ENCODE measurements at regions not wholly inside any gene's neighbourhood (a gene's known extent, or its start where the extent isn't known, plus 50 kb on each side); places are given as distances from the start of the nearest gene placed in this dataset.

DNA sequence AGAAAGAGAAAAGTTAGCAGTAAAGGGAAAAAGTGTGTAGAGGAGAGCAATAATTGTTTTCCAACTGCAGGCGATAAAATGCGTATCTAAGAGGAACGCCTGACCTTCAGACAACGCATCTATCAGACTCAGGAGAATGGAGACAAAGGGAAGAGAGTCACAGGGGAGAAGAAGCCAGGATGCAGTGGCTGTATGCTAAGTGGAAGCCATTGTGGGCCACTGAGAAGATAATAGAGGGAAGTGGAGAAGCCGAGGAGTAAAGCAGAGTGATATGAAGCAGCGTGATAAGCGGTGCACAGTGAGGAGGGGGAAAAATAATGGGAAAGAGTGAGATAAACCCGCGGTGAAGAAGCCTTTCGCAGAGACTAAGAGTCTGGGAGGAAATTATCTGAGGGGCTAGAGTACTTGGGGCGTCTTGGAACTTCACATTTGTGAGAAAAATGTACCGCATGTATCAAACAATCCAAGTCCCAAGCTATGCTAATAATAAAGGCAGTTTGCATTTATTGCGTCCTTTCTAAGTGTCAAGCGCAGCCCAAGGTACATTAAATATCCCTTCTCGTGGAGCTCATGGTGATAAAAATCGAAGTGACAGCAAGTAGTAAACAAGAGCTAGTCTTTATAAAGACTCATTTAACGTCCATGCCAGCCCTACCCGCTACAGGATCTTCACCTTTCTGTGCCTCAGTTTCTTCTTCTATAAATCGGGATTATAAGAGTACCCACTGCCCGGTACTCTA lies 259.8 kb upstream of the PROX1 start:
- Mint-ChIP-seq H3K36me3 (ENCODE audit: low read depth) (no peaks in the 10 kb centered on the region), H3K9me3 (peaks cover 16% of the 10 kb centered on the region), H3K27ac (no peak overlapping the region), H3K4me3 (no peak overlapping the region), H3K27me3 (peaks cover 2% of the 10 kb centered on the region), H3K4me1 (no peaks in the 10 kb centered on the region)
- no peak for DNase-seq
- no peak for ATAC-seq

GRCh38 chr1:213728593-213729536 lies 258.9 kb upstream of the PROX1 start:
- Mint-ChIP-seq H3K27ac (no peak overlapping the region), H3K4me3 (no peak overlapping the region), H3K27me3 (peaks cover 2% of the 10 kb centered on the region), H3K9me3 (peaks cover 16% of the 10 kb centered on the region), H3K4me1 (no peaks in the 10 kb centered on the region), H3K36me3 (ENCODE audit: low read depth) (no peaks in the 10 kb centered on the region)
- no peak for ATAC-seq
- DNase-seq = no peak

GRCh38 chr1:213733705-213734104 lies 254.1 kb upstream of the PROX1 start:
- Mint-ChIP-seq H3K4me3 (no peak overlapping the region), H3K4me1 (no peaks in the 10 kb centered on the region), H3K27ac (no peak overlapping the region), H3K36me3 (ENCODE audit: low read depth) (no peaks in the 10 kb centered on the region), H3K27me3 (no peaks in the 10 kb centered on the region), H3K9me3 (peaks cover 16% of the 10 kb centered on the region)
- ATAC-seq (no peak), DNase-seq (no peak)

- no peak for ATAC-seq
Measured at GRCh38 chr1:213737398-213738035, 250.3 kb upstream of the PROX1 start.

DNA sequence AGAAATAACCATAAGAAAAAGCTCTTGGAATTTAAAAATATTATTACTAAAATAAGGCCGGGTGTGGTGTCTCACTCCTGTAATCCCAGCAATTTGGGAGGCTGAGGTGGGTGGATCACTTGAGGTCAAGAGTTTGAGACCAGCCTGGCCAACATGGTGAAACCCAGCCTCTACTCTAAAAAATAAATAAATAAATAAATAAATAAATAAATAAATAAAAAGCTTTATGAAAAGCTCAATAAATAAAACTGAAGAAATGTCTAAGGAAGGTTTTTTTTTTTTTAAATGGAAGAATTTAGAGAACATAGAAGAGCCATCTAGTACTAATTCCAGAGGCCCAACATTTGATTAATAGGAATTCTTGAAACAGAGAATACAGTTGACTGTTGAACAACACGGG lies 249.1 kb upstream of the PROX1 start:
- no peaks in the 10 kb centered on the region for H3K36me3 Mint-ChIP-seq (ENCODE audit: low read depth)
- peaks cover 4% of the 10 kb centered on the region for H3K9me3 Mint-ChIP-seq
- no peak for ATAC-seq
- no peaks in the 10 kb centered on the region for H3K4me1 Mint-ChIP-seq
- DNase-seq = no peak
- no peaks in the 10 kb centered on the region for H3K27me3 Mint-ChIP-seq
- H3K27ac Mint-ChIP-seq = no peak overlapping the region
- no peak overlapping the region for H3K4me3 Mint-ChIP-seq

More at GRCh38 chr1:213737398-213738035, 250.3 kb upstream of the PROX1 start:
- no peak overlapping the region for H3K27ac Mint-ChIP-seq
- no peak for DNase-seq
- no peak overlapping the region for H3K4me3 Mint-ChIP-seq
- H3K9me3 Mint-ChIP-seq = peaks cover 3% of the 10 kb centered on the region
- H3K36me3 Mint-ChIP-seq (ENCODE audit: low read depth) = no peaks in the 10 kb centered on the region
- H3K4me1 Mint-ChIP-seq = no peaks in the 10 kb centered on the region
- no peaks in the 10 kb centered on the region for H3K27me3 Mint-ChIP-seq

DNA sequence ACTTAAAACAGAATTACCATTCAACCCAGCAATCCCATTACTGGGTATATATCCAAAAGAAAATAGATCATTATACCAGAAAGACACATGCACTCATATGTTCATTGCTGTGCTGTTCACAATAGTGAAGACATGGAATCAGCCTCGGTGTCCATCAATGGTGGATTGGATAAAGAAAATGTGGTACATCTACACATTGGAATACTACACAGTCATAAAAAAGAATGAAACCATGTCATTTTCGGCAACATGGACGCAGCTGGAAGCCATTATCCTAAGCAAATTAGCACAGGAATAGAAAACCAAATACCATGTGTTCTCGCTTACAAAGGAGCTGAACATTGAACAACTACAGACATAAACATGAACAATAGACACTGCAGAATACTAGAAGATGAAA lies 244.8 kb upstream of the PROX1 start:
- ATAC-seq (no peak), DNase-seq (no peak)
- Mint-ChIP-seq H3K27ac (no peak overlapping the region), H3K9me3 (peaks cover 4% of the 10 kb centered on the region), H3K4me1 (no peaks in the 10 kb centered on the region), H3K27me3 (no peaks in the 10 kb centered on the region), H3K4me3 (no peak overlapping the region), H3K36me3 (ENCODE audit: low read depth) (no peaks in the 10 kb centered on the region)

DNA sequence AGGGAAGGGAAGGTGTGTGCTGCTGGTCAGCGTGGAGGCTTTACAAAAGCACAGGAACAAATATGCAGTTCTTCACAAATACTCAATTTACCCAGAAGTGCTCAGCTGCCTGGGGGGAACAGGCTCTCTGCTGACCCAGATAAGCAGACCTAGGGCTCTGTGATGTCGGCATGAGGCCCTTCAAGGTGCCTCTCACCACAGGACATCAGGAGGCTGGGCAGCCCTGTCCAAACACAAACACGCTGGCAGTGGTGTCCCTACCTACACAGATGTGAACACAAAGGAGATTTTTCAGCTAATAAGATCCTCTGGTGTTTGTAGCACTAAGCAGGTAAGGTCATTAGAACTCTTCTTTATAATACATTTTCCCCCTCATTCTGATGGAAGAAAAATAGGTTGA lies 243.0 kb upstream of the PROX1 start:
- no peak overlapping the region for H3K27ac Mint-ChIP-seq
- H3K36me3 Mint-ChIP-seq (ENCODE audit: low read depth) = no peaks in the 10 kb centered on the region
- no peak for ATAC-seq
- no peaks in the 10 kb centered on the region for H3K27me3 Mint-ChIP-seq
- H3K4me1 Mint-ChIP-seq = no peaks in the 10 kb centered on the region
- H3K4me3 Mint-ChIP-seq = no peak overlapping the region
- no peak for DNase-seq
- H3K9me3 Mint-ChIP-seq = peaks cover 4% of the 10 kb centered on the region

- no peak overlapping the region for H3K4me3 Mint-ChIP-seq
- peaks cover 4% of the 10 kb centered on the region for H3K9me3 Mint-ChIP-seq
- H3K27me3 Mint-ChIP-seq = no peaks in the 10 kb centered on the region
- H3K36me3 Mint-ChIP-seq (ENCODE audit: low read depth) = no peaks in the 10 kb centered on the region
- ATAC-seq = no peak
- H3K27ac Mint-ChIP-seq = no peak overlapping the region
- no peaks in the 10 kb centered on the region for H3K4me1 Mint-ChIP-seq
- DNase-seq = no peak
Measured at GRCh38 chr1:213745451-213745850, 242.3 kb upstream of the PROX1 start.

GRCh38 chr1:213749558-213749957 lies 238.2 kb upstream of the PROX1 start:
- H3K27me3 Mint-ChIP-seq = no peaks in the 10 kb centered on the region

GRCh38 chr1:213750231-213751063 lies 237.3 kb upstream of the PROX1 start:
- Mint-ChIP-seq H3K4me3 (no peak overlapping the region), H3K9me3 (no peaks in the 10 kb centered on the region), H3K27ac (no peak overlapping the region), H3K36me3 (ENCODE audit: low read depth) (no peaks in the 10 kb centered on the region), H3K27me3 (no peaks in the 10 kb centered on the region), H3K4me1 (no peaks in the 10 kb centered on the region)
- ATAC-seq (no peak), DNase-seq (no peak)

More at GRCh38 chr1:213749558-213749957, 238.2 kb upstream of the PROX1 start:
- DNase-seq = no peak
- Mint-ChIP-seq H3K9me3 (no peaks in the 10 kb centered on the region), H3K36me3 (ENCODE audit: low read depth) (no peaks in the 10 kb centered on the region), H3K4me1 (no peaks in the 10 kb centered on the region), H3K4me3 (no peak overlapping the region), H3K27ac (no peak overlapping the region)
- ATAC-seq = no peak

- Mint-ChIP-seq H3K27me3 (no peaks in the 10 kb centered on the region), H3K36me3 (ENCODE audit: low read depth) (no peaks in the 10 kb centered on the region), H3K4me3 (no peak overlapping the region), H3K9me3 (no peaks in the 10 kb centered on the region), H3K4me1 (no peaks in the 10 kb centered on the region), H3K27ac (no peak overlapping the region)
- no peak for DNase-seq
- ATAC-seq = no peak
Measured at GRCh38 chr1:213751064-213751397, 236.7 kb upstream of the PROX1 start.

DNA sequence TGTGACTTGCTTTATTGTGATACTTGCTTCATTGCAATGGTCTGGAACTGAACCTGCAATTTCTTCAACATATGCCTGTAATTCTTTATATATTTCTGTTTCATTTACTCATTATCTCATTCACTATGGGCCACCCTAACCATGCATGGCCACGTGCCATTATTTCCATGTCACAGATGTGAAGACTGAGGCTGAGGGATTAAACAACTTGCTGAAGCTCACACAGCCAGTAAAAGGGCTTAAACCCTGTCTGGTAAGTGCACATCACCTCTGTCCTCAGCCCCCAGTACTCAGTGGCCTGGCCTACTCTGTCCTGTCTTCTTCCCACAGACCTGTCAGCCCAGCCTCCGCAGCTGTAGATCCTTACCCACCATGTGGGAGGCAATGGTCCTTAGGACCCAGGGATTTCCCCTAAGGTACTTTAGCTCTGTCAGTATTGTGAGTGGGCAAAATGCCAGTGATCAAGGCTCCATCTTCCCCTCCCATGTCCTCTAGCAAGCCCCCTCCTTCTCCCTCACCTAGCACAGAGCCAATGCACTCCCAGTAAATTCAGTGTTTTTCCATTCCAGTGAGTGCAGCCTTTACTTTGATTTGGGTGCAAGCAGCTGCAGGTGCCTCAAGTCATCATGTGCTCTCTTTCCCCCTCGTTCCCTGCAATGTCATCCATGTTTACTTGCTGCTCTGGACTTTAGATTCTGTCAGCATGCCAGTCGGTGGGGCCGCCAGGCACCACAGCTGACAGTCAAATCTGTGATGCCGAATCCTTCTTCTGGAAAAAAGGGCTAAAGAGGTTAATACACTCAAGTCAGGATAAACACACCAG lies 228.2 kb upstream of the PROX1 start:
- ATAC-seq = no peak
- Mint-ChIP-seq H3K4me3 (no peak overlapping the region), H3K36me3 (ENCODE audit: low read depth) (no peaks in the 10 kb centered on the region), H3K27ac (no peak overlapping the region), H3K4me1 (peaks cover 10% of the 10 kb centered on the region), H3K27me3 (no peaks in the 10 kb centered on the region), H3K9me3 (no peaks in the 10 kb centered on the region)
- DNase-seq = no peak

DNA sequence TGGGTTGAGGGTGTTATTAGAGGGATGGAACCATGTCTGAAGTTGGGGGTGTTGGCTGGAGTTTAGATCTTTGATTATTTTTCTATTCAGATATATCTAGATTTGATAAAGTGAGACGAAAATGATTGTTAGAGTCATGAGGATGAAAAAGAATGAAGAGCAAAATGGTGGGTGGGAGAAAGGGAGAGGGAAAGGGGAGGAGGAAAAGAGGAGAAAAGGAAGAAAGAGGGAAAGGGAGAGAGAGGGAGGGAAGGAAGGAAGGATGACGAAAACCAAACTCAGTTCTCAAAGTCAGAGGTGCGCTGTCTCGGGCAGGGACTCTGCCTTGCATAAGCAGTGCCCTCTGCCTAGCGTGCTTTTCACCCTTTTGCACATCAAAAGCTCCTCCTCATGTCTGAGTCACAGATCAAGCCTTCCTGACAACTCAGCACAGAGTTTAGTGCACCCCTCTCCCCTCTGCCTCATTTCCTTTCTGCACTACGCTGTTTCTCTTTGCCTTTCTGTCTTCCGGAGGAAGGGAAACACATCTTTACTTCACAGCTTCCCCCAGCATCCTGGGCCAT lies 225.8 kb upstream of the PROX1 start:
- Mint-ChIP-seq H3K9me3 (no peaks in the 10 kb centered on the region), H3K4me1 (peaks cover 10% of the 10 kb centered on the region), H3K27me3 (no peaks in the 10 kb centered on the region), H3K27ac (peak overlapping the region; percentile 17), H3K4me3 (no peak overlapping the region), H3K36me3 (ENCODE audit: low read depth) (no peaks in the 10 kb centered on the region)
- peak; percentile 4 for DNase-seq
- peak; percentile 95 for ATAC-seq
